ENCODE measurements at regions not wholly inside any gene's neighbourhood (a gene's known extent, or its start where the extent isn't known, plus 50 kb on each side); places are given as distances from the start of the nearest gene placed in this dataset.

- no peak for TF ChIP-seq CTCF (IDR thresholded peaks at IDR 0.05)
- no peak for DNase-seq (ENCODE audit: low spot score)
- no peak for ATAC-seq (ENCODE audit: low FRiP score)
Observed at GRCh38 chr10:60541451-60541850, 151.8 kb upstream of the ANK3 start.

- DNase-seq (ENCODE audit: low spot score) (no peak), ATAC-seq (ENCODE audit: low FRiP score) (no peak)
- no peak for TF ChIP-seq CTCF (IDR thresholded peaks at IDR 0.05)
Observed at GRCh38 chr10:60537697-60538096, 148.0 kb upstream of the ANK3 start.

GRCh38 chr10:60536529-60537114 is 146.9 kb upstream of the ANK3 start:
- ATAC-seq (ENCODE audit: low FRiP score) (no peak), DNase-seq (ENCODE audit: low spot score) (no peak)
- no peak for TF ChIP-seq CTCF (IDR thresholded peaks at IDR 0.05)

- ATAC-seq (ENCODE audit: low FRiP score): no peak
- DNase-seq (ENCODE audit: low spot score): no peak
- no peak for TF ChIP-seq CTCF (IDR thresholded peaks at IDR 0.05)
Observed at GRCh38 chr10:60535427-60535826, 145.8 kb upstream of the ANK3 start.

GRCh38 chr10:60534761-60535389 is 145.2 kb upstream of the ANK3 start:
- no peak for ATAC-seq (ENCODE audit: low FRiP score)
- TF ChIP-seq CTCF (IDR thresholded peaks at IDR 0.05): no peak

GRCh38 chr10:60532696-60533468 is 143.2 kb upstream of the ANK3 start:
- TF ChIP-seq CTCF (IDR thresholded peaks at IDR 0.05): no peak
- ATAC-seq (ENCODE audit: low FRiP score): no peak
- no peak for DNase-seq (ENCODE audit: low spot score)

More at GRCh38 chr10:60534761-60535389, 145.2 kb upstream of the ANK3 start:
- DNase-seq (ENCODE audit: low spot score): no peak

Measured in omental fat pad (tissue), 3 donors.